GM12878 (cell line): ENCODE measurements at regions not wholly inside any gene's neighbourhood (a gene's known extent, or its start where the extent isn't known, plus 50 kb on each side); places are given as distances from the start of the nearest gene placed in this dataset.

ENCODE experiments used
- ATAC-seq: fragments of 200-7000 bp; cut with Tn5 transposase; 3 replicates; pipeline ENCODE4 v1.9.1; 2020; ENCODE audit warnings: mild to moderate bottlenecking, moderate library complexity
- BruUV-seq: library from RNA; stranded (reverse); fragments of 400-500 nt; replicated peaks from 2 replicates; lab custom pipeline; 2021; lab: Mats Ljungman, UMichigan
- CTCF ChIA-PET: fragments of 300-600 bp; sonication (Branson Sonifier 250); formaldehyde crosslinking; extraction: SDS; loops from one replicate; lab custom pipeline; 2021; ENCODE audit warnings: inconsistent platforms; lab: Yijun Ruan, JAX
- POLR2A ChIA-PET: fragments of 350-600 bp; formaldehyde crosslinking; extraction: SDS; loops from one replicate; lab custom pipeline; 2021; ENCODE audit warnings: inconsistent platforms; lab: Charles Lee
- RAD21 ChIA-PET: fragments of 300-600 bp; sonication (Branson Sonifier 250); formaldehyde crosslinking; loops from one replicate; lab custom pipeline; 2023; ENCODE audit warnings: antibody characterized with exemption; ENCODE audit not compliant: unreplicated experiment; lab: Charles Lee
- SMC1A ChIA-PET: fragments of 300-600 bp; sonication (Branson Sonifier 250); formaldehyde crosslinking; loops from one replicate; lab custom pipeline; 2023; ENCODE audit not compliant: unreplicated experiment, uncharacterized antibody; lab: Charles Lee
- DNase-seq: peaks from one replicate; pipeline ENCODE4 v3.0.0-alpha.2; 2011; ENCODE audit warnings: low read depth, low spot score
- FAIRE-seq: peaks from 3 replicates; lab custom pipeline; 2011; peaks lifted over from hg19 to GRCh38; lab: Jason Lieb, UNC
- H2AFZ ChIP-seq: 2 replicates; pipeline ENCODE4 v1.6.0; 2011; ENCODE audit warnings: low read depth, low read length, control low read depth; ENCODE audit not compliant: control insufficient read depth
- H3K27ac ChIP-seq: 2 replicates; pipeline ENCODE4 v1.5.1; 2011; ENCODE audit warnings: control low read depth; ENCODE audit not compliant: control insufficient read depth, insufficient read depth
- H3K27me3 ChIP-seq, 2 experiments: replicated peaks in 1 of 2; 2 replicates each; pipeline versions ENCODE4 v1.6.0 to v1.6.1; 2011; ENCODE audit warnings: low read length in 1 of 2; ENCODE audit not compliant: control insufficient read depth in 2 of 2, insufficient read depth in 2 of 2
- H3K36me3 ChIP-seq, 2 experiments: 2 replicates each; pipeline ENCODE4 v1.5.1; 2011; ENCODE audit warnings: low read length in 1 of 2; ENCODE audit not compliant: control insufficient read depth in 2 of 2, insufficient read depth in 2 of 2
- H3K4me1 ChIP-seq: 2 replicates; pipeline ENCODE4 v1.6.1; 2011; ENCODE audit warnings: mild to moderate bottlenecking, low read length, moderate library complexity, mixed read lengths; ENCODE audit not compliant: control insufficient read depth, insufficient read depth
- H3K4me2 ChIP-seq: 2 replicates; pipeline ENCODE4 v1.6.0; 2011; ENCODE audit warnings: control low read depth; ENCODE audit not compliant: control insufficient read depth, insufficient read depth
- H3K4me3 ChIP-seq: fragments of 200-600 bp; sonication (generic); 2 replicates; pipeline ENCODE4 v1.5.1; 2016
- H3K79me2 ChIP-seq: 2 replicates; pipeline ENCODE4 v1.6.0; 2011; ENCODE audit warnings: low read length; ENCODE audit not compliant: control insufficient read depth, insufficient read depth
- H3K9ac ChIP-seq: 2 replicates; pipeline ENCODE4 v1.8.0; 2011; ENCODE audit warnings: low read length, control low read depth, mixed read lengths; ENCODE audit not compliant: control insufficient read depth, insufficient read depth
- H3K9me3 ChIP-seq: replicated peaks from 3 replicates; pipeline ENCODE4 v1.5.1; 2011; ENCODE audit warnings: mild to moderate bottlenecking, low read length; ENCODE audit not compliant: control insufficient read depth, insufficient read depth
- H4K20me1 ChIP-seq: 2 replicates; pipeline ENCODE4 v1.6.0; 2011; ENCODE audit not compliant: control insufficient read depth, insufficient read depth
- BACH1 ChIP-seq: fragments of 450-650 bp; IDR thresholded peaks from 2 replicates; pipeline ENCODE4 v1.6.1; 2017; ENCODE audit warnings: mild to moderate bottlenecking, borderline replicate concordance
- CBFB ChIP-seq: IDR thresholded peaks from 2 replicates; pipeline ENCODE4 v1.6.1; 2016; ENCODE audit warnings: antibody characterized with exemption, low read depth
- CBX5 ChIP-seq: sonication (generic); IDR thresholded peaks from 2 replicates; pipeline ENCODE4 v1.6.1; 2016; ENCODE audit warnings: low read depth, moderate library complexity, mild to moderate bottlenecking, inconsistent platforms
- HDGF ChIP-seq: fragments of 450-650 bp; IDR thresholded peaks from 2 replicates; pipeline ENCODE4 v1.6.1; 2016; ENCODE audit warnings: antibody characterized with exemption
- NFIC ChIP-seq: IDR thresholded peaks from 2 replicates; pipeline ENCODE4 v1.6.1; 2012; ENCODE audit warnings: low read depth, mild to moderate bottlenecking, inconsistent platforms, low read length, moderate library complexity
- POU2F2 ChIP-seq: IDR thresholded peaks from 3 replicates; pipeline ENCODE4 v1.6.1; 2011; ENCODE audit warnings: low read depth, mild to moderate bottlenecking, low read length, borderline replicate concordance
- RAD51 ChIP-seq: fragments of 450-650 bp; IDR thresholded peaks from 2 replicates; pipeline ENCODE4 v1.6.1; 2016; ENCODE audit warnings: moderate library complexity, mild to moderate bottlenecking, inconsistent platforms
- TCF3 ChIP-seq: IDR thresholded peaks from 2 replicates; pipeline ENCODE4 v1.6.1; 2012; ENCODE audit warnings: low read depth, mild to moderate bottlenecking, low read length, borderline replicate concordance; ENCODE audit not compliant: insufficient read depth
- WGBS: methylation state at CpG from one replicate; pipeline ENCODE4 v1.1.6; 2016; ENCODE audit warnings: low lambda C conversion rate; ENCODE audit not compliant: insufficient replicate concordance, insufficient coverage; ENCODE audit errors: missing lambda C conversion rate; 5-methylcytosine and 5-hydroxymethylcytosine counted together
- in situ Hi-C: fragments of 300-500 bp; cut with MboI; formaldehyde crosslinking; loops from 9 replicates; pipeline ENCODE4 v1.14.3; 2018; ENCODE audit warnings: mixed read lengths
- intact Hi-C: fragments of 100-400 bp; cut with micrococcal nuclease; formaldehyde crosslinking; loops from one replicate; pipeline ENCODE4 v1.14.2; 2022; ENCODE audit not compliant: unreplicated experiment
- TF ChIP-seq, protein P1 (sequence below): IDR thresholded peaks from 2 replicates; pipeline ENCODE4 v1.6.1; 2011; ENCODE audit warnings: borderline replicate concordance, low read depth, mild to moderate bottlenecking, moderate library complexity, low read length; ENCODE audit not compliant: insufficient read depth, poor library complexity, severe bottlenecking

DNA sequence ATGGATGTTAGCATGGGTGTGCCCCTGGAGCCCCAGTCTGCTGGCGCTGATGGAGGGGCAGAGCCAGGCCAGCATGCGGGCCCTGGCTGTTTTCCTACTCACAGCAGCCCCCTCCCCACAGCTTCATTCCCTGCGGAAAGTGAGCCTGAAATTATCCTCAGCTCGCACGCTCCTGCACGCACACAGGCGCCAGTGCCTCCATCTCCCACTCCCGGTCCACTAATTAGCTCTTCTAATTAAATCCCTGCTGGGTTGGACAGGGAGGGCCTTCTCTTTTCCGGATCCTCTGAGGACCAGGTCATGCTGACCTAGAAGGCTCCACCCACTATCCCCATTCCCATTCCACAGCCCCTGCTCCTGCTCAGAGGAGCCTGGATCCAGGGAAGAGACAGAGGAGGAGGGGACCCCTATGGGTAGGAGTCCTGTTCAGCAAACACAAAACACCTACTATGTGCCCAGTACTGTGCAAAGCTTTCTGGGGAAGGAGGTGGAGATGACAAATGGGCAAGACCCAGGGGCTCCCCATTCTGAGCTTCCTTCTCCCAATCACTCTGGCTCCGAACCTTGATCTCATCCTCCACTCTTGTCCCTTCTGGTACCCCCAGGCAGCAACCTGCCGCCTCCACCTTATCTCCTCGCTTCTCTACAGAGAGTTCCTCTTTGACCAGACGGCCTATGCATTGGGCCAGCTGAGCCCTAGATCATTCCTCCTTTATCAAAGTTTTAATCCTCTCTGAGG is 70.2 kb upstream of the CCDC167 start:
- POLR2A ChIA-PET: interaction anchor here (0.7 to 1.4 kb wide), 2 partner anchors 22 to 32 kb away, joined by 3 read pairs; no protein-coding TSS in a partner anchor
- in situ Hi-C loops: no loop called here
- Histone ChIP-seq H4K20me1 (no peaks in the 10 kb centered on the region), H3K27me3 (no peaks in the 10 kb centered on the region), H3K27ac (no peak overlapping the region), H2AFZ (no peak overlapping the region), H3K4me3 (no peak overlapping the region), H3K4me1 (peaks cover 19% of the 10 kb centered on the region), H3K4me2 (no peak overlapping the region), H3K9me3 (no peaks in the 10 kb centered on the region), H3K36me3 (no peaks in the 10 kb centered on the region; a peak in 1 of 4 replicates), H3K9ac (no peak overlapping the region), H3K79me2 (peaks cover 2% of the 10 kb centered on the region)
- 92% methylated on average over 13 of the region's 13 CpGs for WGBS
- ATAC-seq (no peak), DNase-seq (no peak), FAIRE-seq (no peak)
- intact Hi-C loops: loop anchor here (5.0 to 10.0 kb wide), 3 partner anchors 122 to 245 kb away; no protein-coding TSS in a partner anchor
- BruUV-seq: no TSS peak
- no peak for TF ChIP-seq RAD51
- no peak for TF ChIP-seq CBFB
- no peak for TF ChIP-seq BACH1
- TF ChIP-seq CBX5: no peak
- TF ChIP-seq POU2F2: 0 out of 3 replicates have a peak, but pooled peaks have one; percentile 11
- SMC1A ChIA-PET: interaction anchor here (0.6 to 2.3 kb wide), 5 partner anchors 10 to 82 kb away, joined by 3 to 12 read pairs (median 7); no protein-coding TSS in a partner anchor
- RAD21 ChIA-PET: interaction anchor here (3.7 kb wide), 1 partner anchor 32 kb away, joined by 13 read pairs; no protein-coding TSS in a partner anchor
- CTCF ChIA-PET: interaction anchor here (1.1 to 18.7 kb wide), 3 partner anchors 35 to 123 kb away, joined by 3 to 590 read pairs (median 5); no protein-coding TSS in a partner anchor

DNA sequence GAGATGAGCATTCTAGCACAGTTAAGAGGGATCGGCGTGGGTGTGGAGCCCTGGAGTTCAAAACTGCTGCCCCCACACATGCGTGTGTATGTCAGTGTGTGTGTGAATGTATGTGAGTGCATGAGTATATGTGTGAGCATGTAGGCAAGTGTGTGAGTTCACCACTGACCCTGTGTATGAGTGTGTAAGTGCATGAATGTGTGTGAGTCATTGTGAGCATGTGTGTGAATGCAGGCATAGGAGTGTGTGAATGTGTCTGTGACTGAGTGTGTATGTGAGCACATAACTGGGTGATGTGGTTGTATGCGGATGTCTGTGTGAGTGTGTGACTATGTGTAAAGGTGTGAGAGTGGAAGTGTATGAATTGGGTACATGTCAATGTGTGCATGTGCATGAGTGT is 69.6 kb upstream of the CCDC167 start:
- WGBS: 91% methylated on average over 4 of the region's 4 CpGs

More for the DNA sequence above, 69.6 kb upstream of the CCDC167 start:
- no peak for DNase-seq
- Histone ChIP-seq H3K79me2 (peaks cover 8% of the 10 kb centered on the region), H2AFZ (no peak overlapping the region), H3K27me3 (no peaks in the 10 kb centered on the region), H3K27ac (no peak overlapping the region), H3K9me3 (no peaks in the 10 kb centered on the region), H4K20me1 (no peaks in the 10 kb centered on the region), H3K4me1 (peaks cover 25% of the 10 kb centered on the region), H3K9ac (no peak overlapping the region), H3K4me2 (no peak overlapping the region), H3K4me3 (no peak overlapping the region), H3K36me3 (no peaks in the 10 kb centered on the region; a peak in 1 of 4 replicates)
- POLR2A ChIA-PET: no interaction called here
- intact Hi-C loops: loop anchor here (5.0 to 10.0 kb wide), 3 partner anchors 123 to 245 kb away; no protein-coding TSS in a partner anchor
- no peak for ATAC-seq
- peak; percentile 71 for FAIRE-seq
- BruUV-seq: no TSS peak
- TF ChIP-seq NFIC (0 out of 2 replicates have a peak, but pooled peaks have one; percentile 20), HDGF (no peak), TCF3 (0 out of 2 replicates have a peak, but pooled peaks have one; percentile 41)
- TF ChIP-seq, protein P1, sequence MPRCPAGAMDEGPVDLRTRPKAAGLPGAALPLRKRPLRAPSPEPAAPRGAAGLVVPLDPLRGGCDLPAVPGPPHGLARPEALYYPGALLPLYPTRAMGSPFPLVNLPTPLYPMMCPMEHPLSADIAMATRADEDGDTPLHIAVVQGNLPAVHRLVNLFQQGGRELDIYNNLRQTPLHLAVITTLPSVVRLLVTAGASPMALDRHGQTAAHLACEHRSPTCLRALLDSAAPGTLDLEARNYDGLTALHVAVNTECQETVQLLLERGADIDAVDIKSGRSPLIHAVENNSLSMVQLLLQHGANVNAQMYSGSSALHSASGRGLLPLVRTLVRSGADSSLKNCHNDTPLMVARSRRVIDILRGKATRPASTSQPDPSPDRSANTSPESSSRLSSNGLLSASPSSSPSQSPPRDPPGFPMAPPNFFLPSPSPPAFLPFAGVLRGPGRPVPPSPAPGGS: peak; percentile 98
- SMC1A ChIA-PET: interaction anchor here (1.9 to 2.0 kb wide), 2 partner anchors 31 to 82 kb away, joined by 4 to 12 read pairs; no protein-coding TSS in a partner anchor
- in situ Hi-C loops: no loop called here
- CTCF ChIA-PET: interaction anchor here (18.7 kb wide), 1 partner anchor 34 kb away, joined by 590 read pairs; no protein-coding TSS in a partner anchor
- RAD21 ChIA-PET: no interaction called here
